HG03159 (cell line): ENCODE measurements at regions not wholly inside any gene's neighbourhood (a gene's known extent, or its start where the extent isn't known, plus 50 kb on each side); places are given as distances from the start of the nearest gene placed in this dataset.
A peak's percentile ranks its signal among the peaks of the same experiment; 100 is the strongest.
"Not testable (repeated sequence)": the region's sequence is repeated elsewhere in the genome, so short reads cannot be mapped to it uniquely, and the experiment has no call there.

Experiments
- ATAC-seq: cut with Tn5 transposase; IDR thresholded peaks from one replicate; pipeline ENCODE4 v1.9.1; 2021; ENCODE audit warnings: mild to moderate bottlenecking, moderate library complexity; ENCODE audit not compliant: unreplicated experiment

DNA sequence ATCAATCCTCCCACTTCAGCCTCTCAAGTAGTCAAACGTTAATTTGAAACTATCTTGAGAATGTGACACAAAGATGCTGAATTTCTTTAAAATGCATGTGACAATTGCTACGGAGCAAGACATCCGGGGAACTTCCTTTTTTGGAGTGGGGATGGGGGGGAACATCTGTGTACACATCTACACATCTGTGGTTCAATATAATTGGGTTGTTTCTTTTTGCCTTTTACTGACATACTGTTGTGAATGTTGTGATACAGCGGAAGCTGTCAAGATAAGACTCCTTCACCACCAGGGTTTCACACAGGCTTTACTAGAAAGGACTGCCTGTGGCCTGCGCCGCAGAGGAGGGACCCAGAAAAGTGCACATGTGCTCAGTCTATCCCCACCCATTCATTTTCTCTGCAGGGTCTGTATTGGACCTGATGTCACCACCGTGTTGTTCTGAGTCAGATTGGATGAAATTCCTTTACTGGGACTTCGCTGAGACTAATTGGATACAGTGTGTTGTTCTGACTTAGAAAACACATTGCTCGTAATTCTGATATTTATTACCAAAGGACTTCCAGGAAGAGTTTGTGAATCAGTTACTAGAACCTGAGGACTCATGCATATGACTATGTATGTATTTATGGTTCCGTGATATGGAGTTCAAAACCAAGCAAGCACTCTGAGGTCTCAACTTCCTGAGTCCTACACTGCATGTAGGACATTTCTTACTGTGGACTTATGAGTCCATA lies 98.7 kb upstream of the SGK1 start:
- no peak for ATAC-seq

DNA sequence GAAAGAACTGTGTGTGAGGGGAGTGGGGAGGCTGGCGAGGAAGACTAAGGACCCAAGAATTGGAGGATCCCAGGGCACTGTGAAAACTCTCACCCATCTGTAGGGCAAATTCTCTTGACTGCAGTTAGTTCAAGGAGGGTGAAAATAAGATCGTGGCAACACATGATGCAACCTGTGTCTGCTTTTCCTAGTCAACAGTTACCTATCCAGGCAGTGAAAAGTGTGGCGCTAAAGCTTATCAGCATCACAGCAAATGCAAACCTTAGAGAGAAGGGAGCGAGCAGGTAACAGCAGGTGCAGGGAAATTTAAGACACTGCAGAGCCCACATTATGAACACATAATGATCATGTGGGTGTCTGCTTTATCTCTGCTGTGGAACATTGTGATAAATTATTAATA lies 97.7 kb upstream of the SGK1 start:
- ATAC-seq: no peak

DNA sequence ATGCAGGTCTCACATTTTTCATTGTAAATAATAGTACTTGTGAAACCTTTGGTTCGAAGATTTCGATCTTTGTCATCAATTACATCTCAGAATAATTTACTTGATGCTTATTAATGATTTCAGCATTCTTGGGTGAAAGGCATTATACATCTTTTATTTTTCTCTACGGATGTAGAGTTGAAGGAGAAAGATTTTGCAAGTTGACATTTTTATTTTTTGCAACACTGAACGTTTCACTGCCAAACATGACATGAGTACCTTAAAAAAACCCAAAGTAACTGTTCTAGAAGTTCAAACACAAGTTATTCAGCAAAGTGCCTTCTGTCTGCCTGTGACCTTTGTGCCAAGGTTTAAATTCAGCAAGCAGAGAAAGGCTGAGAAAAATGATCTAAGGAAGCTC lies 97.3 kb upstream of the SGK1 start:
- ATAC-seq: no peak

DNA sequence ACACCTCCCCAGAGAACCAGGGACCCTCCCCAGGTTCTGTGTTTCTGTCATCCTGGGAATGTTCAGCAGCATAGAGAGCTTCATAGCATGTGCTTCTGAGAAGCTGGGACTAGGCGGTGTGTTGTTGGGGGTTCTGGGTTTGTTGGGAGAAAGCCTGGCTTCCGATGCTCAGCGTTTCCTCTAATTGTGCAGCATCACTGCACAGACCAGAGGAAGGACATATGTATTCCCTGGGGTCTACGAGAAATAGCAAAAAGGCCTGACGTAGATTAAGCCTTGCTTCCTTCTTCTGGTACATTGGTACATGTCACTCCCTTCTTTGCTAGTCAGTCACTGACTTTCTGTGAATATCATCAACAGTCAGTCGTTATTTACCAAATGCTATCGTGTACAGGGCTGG lies 96.9 kb upstream of the SGK1 start:
- ATAC-seq: no peak

DNA sequence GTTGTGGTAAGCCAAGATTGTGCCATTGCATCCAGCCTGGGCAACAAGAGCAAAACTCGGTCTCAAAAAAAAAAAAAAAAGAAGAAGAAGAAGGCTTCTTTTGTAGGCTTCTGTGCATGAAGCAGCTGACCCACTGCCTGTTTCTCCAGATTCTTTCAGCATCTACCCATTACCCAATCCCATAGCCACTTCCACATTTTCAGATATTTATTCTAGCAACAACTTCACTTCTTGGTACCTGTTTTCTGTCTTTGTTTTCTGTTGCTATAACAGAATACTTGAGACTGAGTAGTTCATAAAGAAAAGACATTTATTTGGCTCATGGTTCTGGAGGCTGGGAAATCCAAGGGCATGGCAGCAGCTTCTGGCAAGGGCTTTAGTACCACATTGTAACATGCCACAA lies 95.3 kb upstream of the SGK1 start:
- no peak for ATAC-seq

DNA sequence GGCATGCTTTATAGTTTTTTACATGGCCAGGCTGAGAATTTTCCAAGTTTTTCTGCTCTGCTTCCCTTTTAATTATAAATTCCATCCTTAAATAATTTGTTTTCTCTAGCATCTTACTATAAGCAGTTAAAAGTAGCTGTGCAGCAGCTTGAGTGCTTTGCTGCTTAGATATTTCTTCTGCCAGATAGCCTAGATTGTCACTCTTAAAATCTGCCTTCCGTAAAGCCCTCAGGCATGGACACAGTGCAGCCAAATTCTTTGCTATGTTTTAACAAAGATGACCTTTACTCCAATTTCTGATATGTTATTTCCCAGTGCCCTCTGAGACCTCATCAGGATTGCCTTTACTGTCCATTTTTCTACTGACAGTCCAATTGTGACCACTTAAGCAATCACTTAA lies 92.6 kb upstream of the SGK1 start:
- no peak for ATAC-seq

DNA sequence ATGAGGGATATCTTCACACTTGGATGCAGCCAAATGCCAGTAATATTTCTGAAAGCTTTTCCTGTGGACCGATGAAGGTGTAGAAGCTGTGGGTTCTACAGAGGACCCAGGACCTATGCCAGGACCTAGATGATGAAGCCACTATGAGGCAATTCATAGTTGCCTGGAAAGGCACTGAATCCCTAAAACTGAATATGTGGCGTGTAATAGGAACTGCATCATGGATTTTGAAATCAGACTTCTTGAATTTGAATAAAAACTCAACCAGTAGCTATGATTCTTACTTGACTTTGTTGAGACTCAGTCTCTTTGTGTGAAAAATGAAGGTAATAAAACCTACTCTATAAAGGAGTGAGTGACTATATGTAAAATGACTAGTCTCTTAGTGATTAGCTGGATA lies 89.9 kb upstream of the SGK1 start:
- no peak for ATAC-seq

DNA sequence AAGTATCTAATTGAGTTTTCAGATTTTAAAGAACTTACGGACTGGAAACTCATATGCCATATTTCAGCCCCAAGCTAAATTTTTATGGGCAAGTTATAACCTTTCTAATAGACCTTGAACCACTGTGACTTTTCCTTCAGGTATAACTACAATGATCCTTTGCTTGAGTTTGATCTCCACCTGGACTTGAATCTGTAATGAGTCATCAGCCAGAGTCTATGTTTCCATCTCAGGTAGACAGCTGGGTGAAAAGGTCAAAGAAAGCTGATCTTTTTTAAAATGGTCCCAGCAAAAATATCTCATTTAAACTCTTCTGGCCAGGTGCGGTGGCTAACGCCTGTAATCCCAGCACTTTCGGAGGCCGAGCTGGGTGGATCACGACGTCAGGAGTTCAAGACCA lies 88.4 kb upstream of the SGK1 start:
- no peak for ATAC-seq

DNA sequence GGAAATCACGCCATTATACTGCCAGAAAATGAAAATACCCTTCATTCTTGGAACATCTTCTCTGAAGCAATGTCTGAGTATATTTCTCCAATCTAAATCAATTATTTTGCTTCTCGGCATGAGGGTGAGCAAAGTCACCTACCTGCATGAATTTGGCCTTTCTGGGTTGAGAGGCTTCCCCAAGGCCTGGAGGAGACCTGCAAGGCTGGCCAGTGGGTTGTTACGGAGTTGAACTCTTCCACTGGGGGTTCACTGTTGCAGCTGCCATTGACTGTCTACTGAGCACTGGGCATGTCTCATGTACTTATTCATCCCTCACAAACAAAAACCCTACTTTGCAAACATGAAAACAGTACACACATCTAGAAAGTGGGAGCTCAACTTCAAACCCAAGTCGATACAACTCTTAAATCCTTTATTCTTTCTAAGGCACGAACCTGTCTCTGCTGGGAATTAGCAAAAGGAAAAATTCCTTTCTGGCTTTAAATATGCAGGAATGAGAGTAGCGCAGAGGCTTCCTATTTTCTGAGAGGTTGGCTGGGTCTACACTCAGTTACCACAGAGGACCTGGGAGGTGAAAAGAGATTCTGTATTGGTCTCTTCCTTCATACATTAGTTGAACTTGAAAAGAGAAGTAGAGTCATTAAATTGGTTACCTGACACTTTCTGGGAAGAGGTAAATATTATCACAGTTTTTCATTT lies 87.6 kb upstream of the SGK1 start:
- ATAC-seq: no peak

DNA sequence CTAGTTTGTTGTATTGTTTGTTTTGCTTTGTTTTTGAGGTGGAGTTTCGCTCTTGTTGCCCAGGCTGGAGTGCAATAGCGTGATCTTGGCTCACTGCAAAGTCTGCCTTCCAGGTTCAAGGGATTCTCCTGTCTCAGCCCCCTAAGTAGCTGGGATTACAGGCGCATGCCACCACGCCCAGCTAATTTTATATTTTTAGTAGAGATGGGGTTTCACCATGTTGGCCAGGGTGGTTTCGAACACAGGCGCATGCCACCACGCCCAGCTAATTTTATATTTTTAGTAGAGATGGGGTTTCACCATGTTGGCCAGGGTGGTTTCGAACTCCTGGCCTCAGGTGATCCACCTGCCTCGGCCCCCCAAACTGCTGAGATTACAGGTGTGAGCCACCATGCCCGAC lies 85.4 kb upstream of the SGK1 start:
- ATAC-seq: not testable (repeated sequence)

DNA sequence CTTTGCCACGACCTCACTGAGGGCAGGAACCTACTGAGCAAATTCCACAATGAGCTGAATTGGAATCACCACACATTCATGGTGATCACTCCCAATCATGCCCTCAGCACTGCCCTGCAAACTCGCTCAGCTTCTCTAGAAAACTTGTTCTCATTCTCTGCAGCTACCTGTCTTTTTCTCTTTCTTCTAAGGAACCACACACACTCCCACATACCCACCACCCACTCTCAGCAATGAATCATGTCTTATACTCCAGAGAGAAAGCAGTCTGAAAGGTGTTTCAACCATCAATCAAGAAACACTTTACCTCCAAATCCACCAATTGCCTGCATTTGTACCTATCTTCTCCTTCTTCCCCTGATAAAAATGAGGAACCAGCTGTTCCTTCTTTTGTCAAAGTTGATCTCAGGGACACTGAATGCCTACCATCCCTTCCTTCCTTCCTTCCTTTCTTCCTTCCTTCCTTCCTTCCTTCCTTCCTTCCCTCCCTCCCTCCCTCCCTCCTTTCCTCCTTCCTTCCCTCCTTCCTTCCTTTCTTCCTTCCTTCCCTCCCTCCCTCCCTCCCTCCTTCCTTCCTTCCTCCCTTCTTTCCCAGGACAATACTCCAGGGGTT lies 84.6 kb upstream of the SGK1 start:
- ATAC-seq: no peak

DNA sequence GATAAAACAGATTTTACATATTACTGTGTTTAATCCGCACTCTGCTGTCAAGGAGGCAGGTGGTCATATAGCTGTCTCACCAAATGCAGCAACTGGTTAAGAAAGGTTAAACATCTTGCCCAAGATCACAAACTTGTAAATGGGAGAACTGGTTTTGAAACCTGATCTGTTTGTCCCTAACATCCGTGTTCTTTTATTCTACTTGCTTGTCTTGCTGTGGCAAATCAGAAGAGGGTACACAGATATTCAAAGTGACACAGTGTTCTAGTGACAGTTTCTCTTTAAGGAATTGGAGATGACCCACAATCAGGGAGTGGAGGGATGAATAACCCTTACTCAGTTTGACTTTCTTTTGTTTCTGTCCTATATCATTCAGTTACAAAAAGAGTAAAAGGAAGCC lies 83.0 kb upstream of the SGK1 start:
- ATAC-seq: no peak

DNA sequence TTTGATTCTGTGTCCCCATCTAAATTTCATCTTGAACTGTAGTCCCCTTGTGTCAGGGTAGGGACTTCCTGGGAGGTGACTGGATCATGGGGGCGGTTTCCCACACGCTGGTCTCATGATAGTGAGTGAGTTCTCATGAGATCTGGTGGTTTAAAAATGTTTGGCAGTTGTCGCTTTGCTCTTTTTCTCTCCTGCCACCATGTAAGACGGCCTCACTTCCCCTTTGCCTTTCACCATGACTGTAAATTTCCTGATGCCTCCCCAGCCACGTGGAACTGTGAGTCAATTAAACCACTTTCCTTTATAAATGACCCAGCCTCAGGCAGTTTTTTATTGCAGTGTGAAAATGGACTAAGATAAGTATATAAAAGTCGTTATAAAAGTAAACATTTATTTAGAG lies 80.5 kb upstream of the SGK1 start:
- peak; percentile 70 for ATAC-seq

DNA sequence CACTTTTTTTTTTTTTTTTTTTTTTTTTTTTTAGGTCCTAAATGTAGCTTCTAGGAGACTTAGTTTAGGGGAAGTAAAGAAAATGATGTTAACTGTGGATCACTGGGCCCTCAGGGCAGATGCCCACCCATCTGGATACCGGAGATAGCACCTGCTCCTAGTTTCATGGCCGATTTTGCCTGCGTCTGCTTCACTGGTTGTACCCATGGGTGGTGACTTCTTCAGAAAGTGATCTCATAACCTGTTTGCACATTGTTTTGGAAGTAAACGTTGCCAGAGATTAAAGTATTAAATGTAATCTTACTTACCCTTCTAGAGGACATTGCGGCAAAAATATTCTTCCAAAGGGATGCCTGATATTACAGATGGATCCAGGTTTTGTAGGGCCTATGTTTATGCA lies 79.8 kb upstream of the SGK1 start:
- ATAC-seq: no peak

DNA sequence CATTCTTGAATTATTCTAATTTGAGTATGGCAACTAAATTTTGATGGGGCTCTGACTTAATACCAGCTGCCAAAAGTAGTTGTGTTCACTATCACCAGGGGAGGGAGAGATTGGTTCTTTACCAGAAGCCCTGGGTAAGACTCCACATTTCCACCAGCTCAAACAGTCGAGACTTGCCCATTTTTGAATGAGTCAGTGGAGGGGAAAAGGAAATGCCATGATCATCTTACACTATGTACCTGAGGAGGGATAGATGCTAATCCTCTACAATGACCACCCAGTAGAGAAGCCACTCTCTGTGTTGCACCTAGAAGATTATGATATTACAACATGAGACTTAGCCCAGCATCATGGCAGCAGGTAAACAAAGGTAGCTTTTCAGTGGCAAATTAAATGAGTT lies 77.0 kb upstream of the SGK1 start:
- no peak for ATAC-seq

DNA sequence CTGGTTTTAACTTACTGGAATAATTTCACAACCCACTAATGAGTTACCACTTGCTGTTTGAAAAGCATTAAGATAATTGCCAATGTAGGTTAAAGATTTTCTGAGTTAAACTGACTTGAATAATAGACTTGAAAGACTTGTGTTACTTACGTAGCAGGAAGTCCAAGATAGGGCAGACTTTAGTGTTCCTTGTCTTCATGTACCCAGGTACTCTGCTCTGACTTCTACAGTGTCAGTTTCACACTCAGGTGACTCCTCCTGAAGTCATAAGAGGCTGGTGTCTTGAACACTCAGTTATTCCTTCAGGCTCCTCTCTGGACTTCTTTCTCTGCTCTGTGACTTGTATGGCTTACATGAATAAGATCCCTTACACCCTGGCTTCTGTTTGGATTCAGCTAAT lies 76.3 kb upstream of the SGK1 start:
- no peak for ATAC-seq

DNA sequence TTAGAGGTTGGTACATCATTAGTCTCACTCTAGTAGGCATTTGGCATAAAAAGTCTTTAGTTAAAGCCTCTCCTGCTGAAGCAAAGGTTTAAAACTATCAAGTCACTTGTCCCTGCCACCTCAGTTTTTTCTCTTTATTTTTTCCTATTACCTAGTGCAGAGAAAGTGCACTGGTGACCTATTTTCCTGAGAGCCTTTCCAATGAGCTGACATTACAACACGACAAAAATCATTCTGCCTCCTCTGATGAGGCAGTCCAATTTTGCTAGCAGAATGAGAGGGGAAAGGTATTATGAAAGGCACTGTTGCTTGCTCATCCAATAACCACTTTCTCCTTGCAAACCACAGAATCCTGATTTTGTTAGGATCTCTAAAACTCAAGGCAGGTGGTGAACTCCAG lies 73.3 kb upstream of the SGK1 start:
- no peak for ATAC-seq

DNA sequence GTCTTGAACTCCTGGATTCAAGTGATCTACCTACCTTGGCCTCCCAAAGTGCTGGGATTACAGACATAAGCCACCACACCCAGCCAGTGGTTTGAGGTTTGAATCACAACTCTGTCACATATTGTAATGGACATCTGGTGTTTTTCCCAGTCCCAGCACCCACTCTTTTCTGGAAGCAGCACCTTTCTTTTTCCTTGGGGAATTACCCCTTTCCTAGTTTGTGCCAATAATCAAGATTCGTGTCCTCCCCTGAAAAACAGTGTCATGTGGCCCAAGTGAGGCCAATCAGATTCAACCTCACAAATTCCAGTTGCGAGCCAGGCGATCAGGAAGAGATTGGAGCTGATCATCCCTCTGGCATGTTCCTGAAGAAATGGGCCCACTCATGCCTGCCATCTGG lies 71.7 kb upstream of the SGK1 start:
- no peak for ATAC-seq

DNA sequence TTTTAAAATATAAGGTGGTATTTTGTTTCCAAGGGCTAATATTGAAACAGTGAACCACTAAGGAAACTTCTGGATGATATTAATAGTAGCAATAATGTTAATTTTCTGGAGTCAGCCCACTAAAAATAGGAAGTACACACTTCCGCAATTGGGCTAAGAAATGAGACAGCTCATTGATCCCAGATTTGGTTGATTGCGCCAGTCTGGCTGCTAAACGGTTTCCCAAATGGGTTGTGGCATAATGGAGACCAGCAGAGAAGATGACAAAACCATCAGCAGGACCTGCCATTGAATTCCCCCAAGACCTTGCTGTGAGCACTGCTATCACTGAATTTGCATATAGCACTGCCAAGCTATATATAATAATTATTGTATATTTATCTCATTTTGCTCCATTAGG lies 71.2 kb upstream of the SGK1 start:
- no peak for ATAC-seq

DNA sequence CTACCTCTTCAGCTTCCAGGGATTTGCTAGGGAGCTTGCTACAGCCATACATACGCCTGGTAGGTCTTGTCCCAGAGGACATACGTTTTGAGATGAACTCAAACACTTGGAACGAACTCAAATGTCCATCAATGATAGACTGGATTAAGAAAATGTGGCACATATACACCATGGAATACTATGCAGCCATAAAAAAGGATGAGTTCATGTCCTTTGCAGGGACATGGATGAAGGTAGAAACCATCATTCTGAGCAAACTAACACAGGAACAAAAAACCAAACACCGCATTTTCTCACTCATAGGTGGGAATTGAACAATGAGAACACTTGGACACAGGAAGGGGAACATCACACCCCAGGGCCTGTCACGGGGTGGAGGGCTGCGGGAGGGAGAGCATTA lies 68.6 kb upstream of the SGK1 start:
- not testable (repeated sequence) for ATAC-seq

DNA sequence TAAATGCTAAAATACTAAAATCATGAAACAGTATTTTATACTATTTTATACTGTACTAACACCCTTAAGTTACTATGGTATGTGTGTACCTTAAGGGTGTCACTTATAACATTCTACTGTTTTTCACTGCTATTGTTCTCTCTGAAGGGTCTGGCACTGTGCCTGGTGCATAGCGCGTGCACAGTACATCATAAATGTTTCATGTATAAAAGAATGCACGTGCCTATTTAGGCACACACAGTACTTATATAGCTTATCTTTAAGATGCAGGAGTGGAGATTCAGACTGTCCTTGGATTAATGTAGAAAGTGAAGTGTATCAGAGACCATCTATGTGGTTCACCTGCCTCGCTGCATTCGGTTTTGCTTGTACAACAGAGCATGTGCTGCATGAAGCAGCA lies 64.0 kb upstream of the SGK1 start:
- no peak for ATAC-seq

DNA sequence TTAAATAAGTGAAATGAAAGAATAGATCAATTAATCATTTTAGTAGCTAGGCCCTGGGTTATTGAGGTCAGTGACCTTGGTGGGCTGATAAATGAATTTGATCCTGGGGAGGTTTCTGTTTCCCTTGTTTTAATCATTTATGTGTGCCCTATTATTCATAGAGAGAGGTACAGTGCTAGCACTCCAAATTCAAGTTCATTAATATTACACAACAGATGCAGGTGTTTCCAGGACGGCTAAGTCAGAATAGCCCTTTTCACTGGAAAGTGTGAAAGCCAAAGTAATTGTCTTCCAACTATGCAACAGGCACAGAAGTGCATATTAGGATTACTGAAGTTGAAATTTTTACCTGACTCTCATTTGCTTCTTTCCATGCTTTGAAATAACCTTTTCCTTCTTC lies 61.7 kb upstream of the SGK1 start:
- no peak for ATAC-seq
